Gastroesophageal sphincter (tissue), 3 donors: ENCODE measurements at regions not wholly inside any gene's neighbourhood (a gene's known extent, or its start where the extent isn't known, plus 50 kb on each side); places are given as distances from the start of the nearest gene placed in this dataset.

ENCODE experiments used
- POLR2AphosphoS5 ChIP-seq: sonication (generic); formaldehyde crosslinking; IDR thresholded peaks from one replicate; pipeline ENCODE4 v1.6.1; 2017; ENCODE audit warnings: antibody characterized with exemption
- TF ChIP-seq, protein P1 (sequence below), 4 experiments: fragments of 200-600 bp in 2 of 4; fragments of 450-650 bp in 2 of 4; sonication (generic) in 1 of 4; IDR thresholded peaks; one replicate each; pipeline ENCODE4 v1.5.1; 2017 to 2019; ENCODE audit warnings: antibody characterized with exemption in 4 of 4, mild to moderate bottlenecking in 2 of 4, moderate library complexity in 2 of 4

DNA sequence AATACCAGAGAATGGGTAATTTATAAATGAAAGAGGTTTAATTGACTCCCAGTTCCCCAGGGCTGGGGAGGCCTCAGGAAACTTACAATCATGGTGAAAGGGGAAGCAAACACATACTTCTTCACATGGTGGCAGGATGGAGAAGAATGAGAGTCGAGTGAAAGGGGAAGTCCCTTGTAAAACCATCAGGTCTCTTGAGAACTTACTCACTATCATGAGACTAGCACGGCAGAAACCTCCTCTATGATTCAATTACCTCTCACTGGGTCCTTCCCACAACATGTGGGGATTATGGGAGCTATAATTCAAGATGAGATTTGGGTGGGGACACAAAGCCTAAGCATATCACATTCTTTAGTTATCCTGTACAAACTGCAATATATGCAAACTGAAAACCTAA lies 609.4 kb downstream of the MTRR start:
- TF ChIP-seq POLR2AphosphoS5, result no peak
- TF ChIP-seq, protein P1, sequence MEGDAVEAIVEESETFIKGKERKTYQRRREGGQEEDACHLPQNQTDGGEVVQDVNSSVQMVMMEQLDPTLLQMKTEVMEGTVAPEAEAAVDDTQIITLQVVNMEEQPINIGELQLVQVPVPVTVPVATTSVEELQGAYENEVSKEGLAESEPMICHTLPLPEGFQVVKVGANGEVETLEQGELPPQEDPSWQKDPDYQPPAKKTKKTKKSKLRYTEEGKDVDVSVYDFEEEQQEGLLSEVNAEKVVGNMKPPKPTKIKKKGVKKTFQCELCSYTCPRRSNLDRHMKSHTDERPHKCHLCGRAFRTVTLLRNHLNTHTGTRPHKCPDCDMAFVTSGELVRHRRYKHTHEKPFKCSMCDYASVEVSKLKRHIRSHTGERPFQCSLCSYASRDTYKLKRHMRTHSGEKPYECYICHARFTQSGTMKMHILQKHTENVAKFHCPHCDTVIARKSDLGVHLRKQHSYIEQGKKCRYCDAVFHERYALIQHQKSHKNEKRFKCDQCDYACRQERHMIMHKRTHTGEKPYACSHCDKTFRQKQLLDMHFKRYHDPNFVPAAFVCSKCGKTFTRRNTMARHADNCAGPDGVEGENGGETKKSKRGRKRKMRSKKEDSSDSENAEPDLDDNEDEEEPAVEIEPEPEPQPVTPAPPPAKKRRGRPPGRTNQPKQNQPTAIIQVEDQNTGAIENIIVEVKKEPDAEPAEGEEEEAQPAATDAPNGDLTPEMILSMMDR (IDR thresholded peaks at IDR 0.05), result no peak
